KMS-11 (cell line): ENCODE measurements at regions not wholly inside any gene's neighbourhood (a gene's known extent, or its start where the extent isn't known, plus 50 kb on each side); places are given as distances from the start of the nearest gene placed in this dataset.

Experiments
- H2AFZ ChIP-seq: fragments of 200-600 bp; sonication (generic); 2 replicates; pipeline ENCODE4 v1.6.1; 2016; ENCODE audit warnings: antibody characterized with exemption, mixed run types, low read depth
- H3K27ac ChIP-seq: fragments of 200-600 bp; sonication (generic); 2 replicates; pipeline ENCODE4 v1.6.1; 2016; ENCODE audit warnings: mild to moderate bottlenecking, mixed run types
- H3K27me3 ChIP-seq: fragments of 200-600 bp; sonication (generic); 2 replicates; pipeline ENCODE4 v1.6.1; 2017; ENCODE audit warnings: mild to moderate bottlenecking, low read depth, mixed run types, moderate library complexity; ENCODE audit not compliant: insufficient read depth
- H3K36me3 ChIP-seq: fragments of 200-600 bp; sonication (generic); 2 replicates; pipeline ENCODE4 v1.6.1; 2017; ENCODE audit warnings: mild to moderate bottlenecking, mixed run types; ENCODE audit not compliant: insufficient read depth
- H3K4me1 ChIP-seq: fragments of 200-600 bp; sonication (generic); 2 replicates; pipeline ENCODE4 v1.6.1; 2016; ENCODE audit warnings: mild to moderate bottlenecking, low read depth, mixed run types; ENCODE audit not compliant: poor library complexity, severe bottlenecking
- H3K4me2 ChIP-seq: fragments of 200-600 bp; sonication (generic); 2 replicates; pipeline ENCODE4 v1.7.0; 2016; ENCODE audit warnings: mild to moderate bottlenecking, mixed run types
- H3K4me3 ChIP-seq: fragments of 200-600 bp; sonication (generic); IDR thresholded peaks from 2 replicates; pipeline ENCODE4 v1.6.1; 2017; ENCODE audit warnings: low read depth, low read length, mixed read lengths; ENCODE audit not compliant: insufficient read depth
- H3K79me2 ChIP-seq: fragments of 200-600 bp; sonication (generic); 2 replicates; pipeline ENCODE4 v1.6.1; 2016; ENCODE audit warnings: low read depth, mixed run types; ENCODE audit not compliant: insufficient read depth
- H3K9ac ChIP-seq: fragments of 200-600 bp; sonication (generic); 2 replicates; pipeline ENCODE4 v1.6.1; 2016; ENCODE audit warnings: mild to moderate bottlenecking, mixed run types
- H4K20me1 ChIP-seq: fragments of 200-600 bp; sonication (generic); 2 replicates; pipeline ENCODE4 v1.6.1; 2016; ENCODE audit warnings: mild to moderate bottlenecking, mixed run types; ENCODE audit not compliant: insufficient read depth
- CTCF ChIP-seq: fragments of 200-600 bp; sonication (generic); conservative IDR thresholded peaks from 2 replicates; pipeline ENCODE4 v1.6.1; 2017; ENCODE audit warnings: low read depth, mild to moderate bottlenecking, antibody characterized with exemption, low read length, moderate library complexity, mixed read lengths

- H3K36me3 ChIP-seq: no peaks in the 10 kb centered on the region
- no peaks in the 10 kb centered on the region for H4K20me1 ChIP-seq
- H3K4me3 ChIP-seq: no peak overlapping the region
- no peak overlapping the region for H3K4me2 ChIP-seq
- H3K9ac ChIP-seq: no peak overlapping the region
- TF ChIP-seq CTCF: no peak
- no peaks in the 10 kb centered on the region for H3K27me3 ChIP-seq
- H3K79me2 ChIP-seq: no peaks in the 10 kb centered on the region
- no peaks in the 10 kb centered on the region for H3K4me1 ChIP-seq
- H2AFZ ChIP-seq: no peak overlapping the region
- no peak overlapping the region for H3K27ac ChIP-seq
These were observed 207.6 kb downstream of the ZNF462 start for GRCh38 chr9:107070586-107070985.

GRCh38 chr9:107078061-107078460 is 205.0 kb upstream of the RAD23B start:
- H4K20me1 ChIP-seq: no peaks in the 10 kb centered on the region
- H3K9ac ChIP-seq: no peak overlapping the region
- no peaks in the 10 kb centered on the region for H3K79me2 ChIP-seq
- H3K4me1 ChIP-seq: no peaks in the 10 kb centered on the region
- no peak overlapping the region for H3K4me2 ChIP-seq
- no peak for TF ChIP-seq CTCF
- no peak overlapping the region for H3K27ac ChIP-seq
- no peak overlapping the region for H2AFZ ChIP-seq
- H3K4me3 ChIP-seq: no peak overlapping the region
- H3K36me3 ChIP-seq: no peaks in the 10 kb centered on the region
- H3K27me3 ChIP-seq: no peaks in the 10 kb centered on the region

GRCh38 chr9:107079589-107079988 is 203.5 kb upstream of the RAD23B start:
- Histone ChIP-seq H3K27ac (no peak overlapping the region), H3K79me2 (no peaks in the 10 kb centered on the region), H3K9ac (no peak overlapping the region), H2AFZ (no peak overlapping the region), H3K4me3 (no peak overlapping the region), H3K27me3 (no peaks in the 10 kb centered on the region), H3K36me3 (no peaks in the 10 kb centered on the region), H4K20me1 (no peaks in the 10 kb centered on the region), H3K4me1 (no peaks in the 10 kb centered on the region), H3K4me2 (no peak overlapping the region)
- TF ChIP-seq CTCF: no peak

GRCh38 chr9:107080130-107080529 is 202.9 kb upstream of the RAD23B start:
- H3K27me3 ChIP-seq: no peaks in the 10 kb centered on the region

More at GRCh38 chr9:107080130-107080529, 202.9 kb upstream of the RAD23B start:
- no peak overlapping the region for H3K9ac ChIP-seq
- no peaks in the 10 kb centered on the region for H3K36me3 ChIP-seq
- TF ChIP-seq CTCF: no peak
- H3K4me3 ChIP-seq: no peak overlapping the region
- H3K4me1 ChIP-seq: no peaks in the 10 kb centered on the region
- H2AFZ ChIP-seq: no peak overlapping the region
- no peak overlapping the region for H3K4me2 ChIP-seq
- H4K20me1 ChIP-seq: no peaks in the 10 kb centered on the region
- H3K79me2 ChIP-seq: no peaks in the 10 kb centered on the region
- H3K27ac ChIP-seq: no peak overlapping the region
